Activated T-helper 2 cell treated with anti-CD3 and anti-CD28 coated beads, Interferon-gamma antibody, Interleukin-2, Interleukin-4, amounts not matched to agents 10 μg/mL and 5 μg/mL and 100 μg/mL, durations not matched to agents 14 hours and 24 hours and 36 hours (primary cell): ENCODE measurements at regions not wholly inside any gene's neighbourhood (a gene's known extent, or its start where the extent isn't known, plus 50 kb on each side); places are given as distances from the start of the nearest gene placed in this dataset.

Experiments
- DNase-seq: peaks from one replicate; pipeline ENCODE4 v3.0.0; 2021; ENCODE audit warnings: low spot score
- H3K27ac Mint-ChIP-seq: one replicate; pipeline ENCODE4 v1.8.0; 2021; ENCODE audit warnings: mixed read lengths
- H3K27me3 Mint-ChIP-seq: one replicate; pipeline ENCODE4 v1.8.0; 2021; ENCODE audit warnings: low read depth, mixed read lengths
- H3K36me3 Mint-ChIP-seq: one replicate; pipeline ENCODE4 v1.8.0; 2021; ENCODE audit warnings: low read depth, mixed read lengths
- H3K4me1 Mint-ChIP-seq: one replicate; pipeline ENCODE4 v1.8.0; 2021; ENCODE audit warnings: low read depth, mixed read lengths
- H3K4me3 Mint-ChIP-seq: one replicate; pipeline ENCODE4 v1.8.0; 2021; ENCODE audit warnings: low read depth, mild to moderate bottlenecking, moderate library complexity, mixed read lengths
- H3K9me3 Mint-ChIP-seq: one replicate; pipeline ENCODE4 v1.8.0; 2021; ENCODE audit warnings: mixed read lengths
- intact Hi-C: fragments of 100-400 bp; cut with micrococcal nuclease; formaldehyde crosslinking; loops from one replicate; pipeline ENCODE4 v1.15.1; 2023

DNA sequence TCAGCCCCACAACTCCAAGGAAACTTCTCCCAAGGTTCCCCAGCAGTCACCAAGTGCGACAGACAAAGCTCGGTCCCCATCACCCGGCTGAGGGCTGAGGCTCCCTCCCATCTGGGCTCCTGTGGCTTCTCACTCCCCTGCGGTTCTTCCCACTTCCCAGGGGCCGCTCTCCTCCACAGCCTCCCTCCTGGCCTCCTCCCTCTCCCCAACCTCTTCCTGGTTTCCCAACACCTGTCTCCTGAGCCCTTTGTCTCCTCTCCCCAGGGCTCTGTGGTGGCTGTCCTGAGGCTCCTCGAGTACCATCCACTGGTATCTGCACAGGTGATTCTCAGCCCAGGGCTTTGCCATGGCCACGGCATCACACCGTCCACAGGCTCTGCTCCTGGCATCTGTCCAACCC is 113.2 kb upstream of the NSMCE3 start:
- Mint-ChIP-seq H3K9me3 (no peaks in the 10 kb centered on the region), H3K27me3 (no peaks in the 10 kb centered on the region), H3K27ac (no peak overlapping the region)

DNA sequence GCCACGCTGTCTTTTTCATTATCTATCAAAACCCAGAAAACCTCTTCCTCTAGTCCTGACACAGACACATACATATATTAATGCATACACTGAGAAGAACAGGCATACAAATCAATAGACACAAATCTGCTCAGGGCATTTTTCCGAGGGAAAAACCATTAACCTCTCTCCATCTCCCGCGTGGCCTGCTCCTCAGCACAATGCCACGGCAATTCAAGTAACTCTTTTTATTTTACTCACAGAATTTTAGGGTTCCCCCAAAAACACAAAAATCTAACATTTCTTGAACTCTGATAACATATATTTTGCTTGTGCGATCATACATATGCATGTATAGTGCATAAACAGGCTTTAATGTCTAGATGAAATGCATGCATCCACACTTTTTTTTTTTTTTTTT is 110.8 kb upstream of the NSMCE3 start:
- no peak for DNase-seq
- intact Hi-C loops, result no loop called here
- H3K4me3 Mint-ChIP-seq, result no peak overlapping the region
- no peaks in the 10 kb centered on the region for H3K36me3 Mint-ChIP-seq
- H3K4me1 Mint-ChIP-seq, result no peaks in the 10 kb centered on the region
- no peaks in the 10 kb centered on the region for H3K27me3 Mint-ChIP-seq
- no peaks in the 10 kb centered on the region for H3K9me3 Mint-ChIP-seq
- no peak overlapping the region for H3K27ac Mint-ChIP-seq

More for the DNA sequence above, 113.2 kb upstream of the NSMCE3 start:
- Mint-ChIP-seq H3K4me3 (no peak overlapping the region), H3K4me1 (no peaks in the 10 kb centered on the region), H3K36me3 (no peaks in the 10 kb centered on the region)
- DNase-seq, result no peak
- intact Hi-C loops, result no loop called here

DNA sequence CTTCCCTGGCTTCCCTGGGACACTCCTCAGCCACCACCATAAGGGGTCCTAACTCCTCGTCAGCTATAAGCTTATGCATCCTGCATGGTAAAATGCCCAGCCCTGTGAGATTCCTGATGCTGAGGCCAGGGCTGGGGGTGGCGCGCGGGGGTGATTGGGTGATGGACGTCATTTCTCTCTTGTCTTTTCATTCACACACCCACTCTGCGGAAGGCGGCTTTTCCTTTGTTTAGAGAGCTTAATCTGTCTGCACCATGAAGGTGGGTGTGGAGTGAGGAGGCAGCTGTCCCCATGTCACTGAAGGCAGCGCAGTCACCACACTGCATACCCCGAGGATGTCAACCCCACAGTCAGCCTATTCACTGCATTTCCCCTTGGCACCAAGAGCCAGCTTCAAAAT is 110.0 kb upstream of the NSMCE3 start:
- Mint-ChIP-seq H3K27ac (no peak overlapping the region), H3K9me3 (no peaks in the 10 kb centered on the region), H3K36me3 (no peaks in the 10 kb centered on the region), H3K27me3 (peaks cover under 1% of the 10 kb centered on the region), H3K4me1 (no peaks in the 10 kb centered on the region), H3K4me3 (no peak overlapping the region)
- no peak for DNase-seq
- intact Hi-C loops, result no loop called here

DNA sequence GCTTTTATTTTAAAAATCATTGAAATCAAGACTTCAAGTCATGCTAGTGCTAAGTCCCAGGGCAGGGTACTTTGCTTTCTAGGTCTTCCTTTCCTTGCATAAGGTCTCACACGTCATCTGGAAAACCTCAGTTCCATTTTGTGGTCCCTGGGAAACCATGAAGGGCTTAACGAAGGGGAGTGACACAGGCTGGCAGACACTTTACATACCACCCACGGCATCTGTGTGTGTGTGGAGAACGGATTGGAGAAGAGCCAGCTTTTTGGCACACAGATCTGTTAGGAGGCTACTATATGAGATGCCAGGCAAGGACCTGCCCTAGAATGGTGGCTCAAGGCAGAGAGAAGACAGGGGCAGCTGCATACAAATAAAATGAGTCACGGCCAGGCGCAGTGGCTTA is 107.5 kb upstream of the NSMCE3 start:
- DNase-seq, result no peak
- intact Hi-C loops, result no loop called here

DNA sequence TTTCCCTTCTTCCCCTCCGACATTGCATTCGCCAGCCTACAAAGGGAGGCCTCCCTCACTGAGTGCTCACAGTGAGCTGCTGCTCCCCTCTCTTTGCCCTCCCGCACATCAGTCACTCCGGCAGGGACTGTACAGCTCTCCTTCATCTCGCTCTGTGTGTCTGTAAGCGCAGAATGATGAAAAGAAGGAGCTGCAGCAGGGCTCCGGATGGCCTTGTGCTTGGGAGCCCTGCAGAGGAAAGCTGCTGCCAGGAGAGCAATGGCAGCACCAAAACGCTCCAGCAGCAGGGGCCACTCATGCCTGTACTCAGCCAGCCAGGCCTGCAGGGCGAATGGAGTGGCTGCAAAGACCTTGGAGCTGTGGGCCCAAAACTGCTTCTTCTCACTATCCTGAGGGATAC is 107.0 kb upstream of the NSMCE3 start:
- Mint-ChIP-seq H3K27me3 (peaks cover 6% of the 10 kb centered on the region), H3K27ac (no peak overlapping the region), H3K36me3 (no peaks in the 10 kb centered on the region), H3K4me3 (no peak overlapping the region), H3K4me1 (no peaks in the 10 kb centered on the region), H3K9me3 (no peaks in the 10 kb centered on the region)
- no peak for DNase-seq
- intact Hi-C loops, result no loop called here

More for the DNA sequence above, 107.5 kb upstream of the NSMCE3 start:
- Mint-ChIP-seq H3K36me3 (no peaks in the 10 kb centered on the region), H3K4me3 (no peak overlapping the region), H3K27ac (no peak overlapping the region), H3K4me1 (no peaks in the 10 kb centered on the region), H3K9me3 (no peaks in the 10 kb centered on the region), H3K27me3 (peaks cover 6% of the 10 kb centered on the region)

DNA sequence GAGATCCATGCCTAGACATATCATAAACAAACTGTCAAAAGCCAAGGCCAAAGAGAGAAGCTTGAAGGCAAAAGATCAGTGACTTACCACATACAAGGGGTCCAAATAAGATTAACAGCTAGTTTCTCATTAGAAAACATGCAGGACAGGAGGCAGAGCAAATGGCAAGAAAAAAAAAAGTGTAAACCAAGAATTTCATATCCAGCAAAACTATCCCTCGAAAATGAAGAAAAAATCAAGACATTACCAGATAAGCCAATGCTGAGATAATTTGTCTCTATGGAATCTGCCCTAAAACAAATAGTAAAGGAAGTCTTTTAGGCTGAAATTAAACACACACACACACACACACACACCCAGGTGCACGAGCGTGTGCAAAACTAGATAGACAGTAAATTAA is 99.6 kb upstream of the NSMCE3 start:
- H3K27me3 Mint-ChIP-seq, result peaks cover 3% of the 10 kb centered on the region
- H3K36me3 Mint-ChIP-seq, result peaks cover 4% of the 10 kb centered on the region
- intact Hi-C loops, result no loop called here

DNA sequence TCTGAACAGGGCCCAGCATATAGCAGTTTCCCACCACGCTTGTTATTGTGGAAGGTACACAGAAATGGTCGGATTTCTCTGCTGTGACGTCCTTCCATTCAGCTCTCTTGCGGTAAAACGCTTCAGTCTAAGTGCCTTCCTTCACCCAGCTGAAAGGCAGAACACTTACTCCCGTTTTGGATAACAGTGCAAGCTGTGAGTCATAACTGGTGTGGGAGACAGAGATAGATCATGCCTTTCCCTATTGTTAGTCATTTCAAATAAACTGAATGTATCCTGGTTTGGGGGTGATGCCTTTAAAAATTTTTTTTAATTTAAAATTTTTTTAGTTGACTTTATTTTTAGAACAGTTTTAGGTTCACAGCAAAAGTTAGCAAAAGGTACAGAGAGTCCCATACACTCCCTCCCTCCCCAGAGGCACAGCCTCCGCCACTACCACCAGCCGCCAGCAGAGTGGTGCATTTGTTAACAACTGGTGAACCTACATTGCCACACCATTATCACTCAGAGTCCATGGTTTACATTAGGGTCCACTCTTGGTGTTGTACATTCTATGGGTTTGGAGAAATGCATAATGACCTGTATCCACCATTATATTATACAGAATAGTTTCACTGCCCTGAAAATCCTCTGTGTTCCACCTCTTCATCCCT is 94.9 kb upstream of the NSMCE3 start:
- H3K4me3 Mint-ChIP-seq, result no peak overlapping the region
- no peaks in the 10 kb centered on the region for H3K27me3 Mint-ChIP-seq
- no peak overlapping the region for H3K27ac Mint-ChIP-seq
- no peaks in the 10 kb centered on the region for H3K4me1 Mint-ChIP-seq
- intact Hi-C loops, result no loop called here
- no peak for DNase-seq
- H3K36me3 Mint-ChIP-seq, result peaks cover 4% of the 10 kb centered on the region
- peaks cover 19% of the 10 kb centered on the region for H3K9me3 Mint-ChIP-seq

More for the DNA sequence above, 99.6 kb upstream of the NSMCE3 start:
- peaks cover 24% of the 10 kb centered on the region for H3K9me3 Mint-ChIP-seq
- H3K4me3 Mint-ChIP-seq, result no peak overlapping the region
- DNase-seq, result no peak
- H3K27ac Mint-ChIP-seq, result no peak overlapping the region
- no peaks in the 10 kb centered on the region for H3K4me1 Mint-ChIP-seq

DNA sequence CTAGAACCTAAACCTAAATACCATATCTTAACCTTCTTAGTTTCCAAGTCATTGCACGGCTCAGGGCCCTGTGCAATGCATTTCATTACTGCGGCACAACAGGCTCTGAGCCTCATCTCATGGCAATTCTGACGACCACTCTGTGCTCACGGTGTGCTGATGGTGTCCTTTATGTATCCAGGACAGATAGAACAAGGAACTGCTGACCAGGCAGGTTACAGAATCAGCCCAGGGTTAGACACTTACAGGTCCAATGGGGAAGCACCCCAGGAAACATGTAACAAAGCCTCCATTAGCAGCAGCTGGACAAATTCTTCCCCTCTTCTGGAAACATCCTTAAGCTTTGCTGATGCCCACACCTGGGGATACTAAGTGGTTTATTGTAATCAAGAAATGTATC is 91.9 kb upstream of the NSMCE3 start:
- Mint-ChIP-seq H3K9me3 (no peaks in the 10 kb centered on the region), H3K27me3 (no peaks in the 10 kb centered on the region), H3K27ac (no peak overlapping the region), H3K4me1 (no peaks in the 10 kb centered on the region), H3K36me3 (no peaks in the 10 kb centered on the region), H3K4me3 (no peak overlapping the region)
- no peak for DNase-seq
- intact Hi-C loops, result no loop called here

DNA sequence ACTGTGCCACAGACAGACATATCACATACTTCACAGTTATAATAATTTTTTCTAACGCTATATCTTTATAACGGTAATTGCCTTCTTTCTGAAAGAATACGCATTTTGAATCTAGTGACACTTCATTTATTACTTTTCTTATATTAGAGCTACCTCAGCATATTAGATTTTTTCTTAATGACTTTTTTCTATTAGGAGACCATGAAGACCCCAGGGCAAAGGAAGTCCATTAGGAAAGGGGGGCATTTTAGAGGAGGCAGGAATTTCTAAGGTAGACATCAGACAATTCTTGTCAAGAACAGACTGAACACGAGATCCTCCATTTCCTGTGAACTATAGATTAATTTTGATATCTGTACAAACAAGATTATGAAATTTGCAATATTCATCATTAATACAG is 90.5 kb upstream of the NSMCE3 start:
- Mint-ChIP-seq H3K4me1 (no peaks in the 10 kb centered on the region), H3K9me3 (no peaks in the 10 kb centered on the region), H3K27me3 (no peaks in the 10 kb centered on the region), H3K4me3 (no peak overlapping the region), H3K27ac (no peak overlapping the region), H3K36me3 (no peaks in the 10 kb centered on the region)
- intact Hi-C loops, result no loop called here
- no peak for DNase-seq

DNA sequence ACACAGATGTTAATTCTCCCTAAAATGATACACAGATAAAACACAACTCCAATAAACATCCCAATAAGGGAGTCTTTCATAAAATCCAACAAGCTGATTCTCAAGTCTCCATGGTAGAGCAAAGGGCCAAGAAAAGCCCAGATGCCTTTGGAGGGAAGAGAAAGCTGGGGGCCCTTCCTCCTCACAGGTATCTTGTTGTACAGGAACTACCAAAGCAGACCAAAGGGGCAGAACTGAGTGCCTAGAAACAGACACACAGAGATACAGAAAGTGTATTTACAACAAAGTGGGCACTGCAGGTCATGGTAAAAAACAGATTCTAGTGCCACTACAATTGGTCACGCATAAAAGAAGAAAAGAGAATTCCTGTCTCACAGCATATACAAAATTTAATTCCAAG is 87.2 kb upstream of the NSMCE3 start:
- no peaks in the 10 kb centered on the region for H3K4me1 Mint-ChIP-seq
- H3K36me3 Mint-ChIP-seq, result no peaks in the 10 kb centered on the region
- H3K4me3 Mint-ChIP-seq, result no peak overlapping the region
- DNase-seq, result no peak
- intact Hi-C loops, result no loop called here
- H3K27ac Mint-ChIP-seq, result no peak overlapping the region
- H3K9me3 Mint-ChIP-seq, result no peaks in the 10 kb centered on the region
- peaks cover 2% of the 10 kb centered on the region for H3K27me3 Mint-ChIP-seq

DNA sequence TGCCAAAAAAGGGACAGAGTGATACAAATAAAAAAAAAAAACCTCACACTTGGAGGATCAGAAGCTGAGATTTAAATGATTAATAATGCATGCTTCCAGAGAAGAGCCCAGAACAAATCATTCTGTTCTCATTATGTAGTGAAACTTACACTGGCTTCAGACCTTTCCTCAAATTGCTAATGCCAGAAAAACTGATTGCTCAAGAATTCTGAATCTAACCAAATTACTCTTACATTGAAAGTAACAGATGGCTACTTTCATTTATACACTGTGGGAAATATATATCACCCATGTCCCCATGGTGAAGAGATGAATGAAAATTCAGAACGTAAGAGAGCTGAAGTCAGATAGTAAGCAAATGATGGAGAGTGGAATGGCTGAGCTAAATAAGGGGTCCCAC is 85.9 kb upstream of the NSMCE3 start:
- intact Hi-C loops, result no loop called here
- no peak overlapping the region for H3K27ac Mint-ChIP-seq
- H3K36me3 Mint-ChIP-seq, result no peaks in the 10 kb centered on the region
- no peak overlapping the region for H3K4me3 Mint-ChIP-seq
- no peaks in the 10 kb centered on the region for H3K9me3 Mint-ChIP-seq
- H3K27me3 Mint-ChIP-seq, result peaks cover 2% of the 10 kb centered on the region
- no peak for DNase-seq
- no peaks in the 10 kb centered on the region for H3K4me1 Mint-ChIP-seq

DNA sequence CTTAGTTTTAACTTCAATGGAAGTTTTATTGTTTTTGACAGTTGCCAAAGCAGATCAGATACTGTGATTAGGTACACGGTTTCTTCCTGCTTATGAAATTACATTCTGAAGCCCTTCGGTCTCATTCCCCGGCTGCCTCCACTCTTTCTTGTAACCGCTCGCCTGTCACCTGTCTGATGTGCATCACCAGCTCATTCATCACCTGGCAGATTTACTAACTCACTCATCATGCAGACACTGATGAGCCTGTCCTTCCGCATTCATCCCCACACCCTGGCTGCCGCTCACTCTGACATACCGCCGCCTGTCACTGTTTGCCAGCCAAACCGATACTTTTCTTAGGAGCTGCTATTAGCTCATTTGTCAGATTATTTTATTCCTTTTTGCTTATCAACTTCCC is 82.8 kb upstream of the NSMCE3 start:
- no peak for DNase-seq
- Mint-ChIP-seq H3K36me3 (no peaks in the 10 kb centered on the region), H3K4me3 (no peak overlapping the region), H3K27ac (no peak overlapping the region), H3K9me3 (no peaks in the 10 kb centered on the region), H3K27me3 (peaks cover 3% of the 10 kb centered on the region), H3K4me1 (no peaks in the 10 kb centered on the region)
- intact Hi-C loops, result no loop called here

DNA sequence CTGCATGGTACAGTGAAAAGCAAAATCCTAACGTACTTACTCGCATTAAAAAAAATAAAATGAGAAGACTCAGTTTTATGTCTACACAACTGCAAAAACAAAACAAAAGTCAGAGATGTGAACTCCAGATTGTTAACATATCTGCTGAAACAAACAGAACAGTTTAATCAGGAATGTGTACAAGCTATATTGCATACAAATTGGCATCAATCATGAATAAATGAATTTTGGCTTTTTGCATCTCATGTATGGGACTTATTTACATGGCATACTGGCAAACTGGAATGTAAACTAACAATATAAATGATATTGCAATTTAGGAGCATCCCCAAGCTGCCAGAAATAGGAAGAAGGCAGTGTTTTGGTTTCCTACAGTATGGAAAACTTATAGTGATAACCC is 79.6 kb upstream of the NSMCE3 start:
- no peak for DNase-seq
- Mint-ChIP-seq H3K4me1 (no peaks in the 10 kb centered on the region), H3K4me3 (no peak overlapping the region), H3K27me3 (peaks cover 3% of the 10 kb centered on the region), H3K27ac (no peak overlapping the region), H3K36me3 (no peaks in the 10 kb centered on the region), H3K9me3 (no peaks in the 10 kb centered on the region)
- intact Hi-C loops, result no loop called here

DNA sequence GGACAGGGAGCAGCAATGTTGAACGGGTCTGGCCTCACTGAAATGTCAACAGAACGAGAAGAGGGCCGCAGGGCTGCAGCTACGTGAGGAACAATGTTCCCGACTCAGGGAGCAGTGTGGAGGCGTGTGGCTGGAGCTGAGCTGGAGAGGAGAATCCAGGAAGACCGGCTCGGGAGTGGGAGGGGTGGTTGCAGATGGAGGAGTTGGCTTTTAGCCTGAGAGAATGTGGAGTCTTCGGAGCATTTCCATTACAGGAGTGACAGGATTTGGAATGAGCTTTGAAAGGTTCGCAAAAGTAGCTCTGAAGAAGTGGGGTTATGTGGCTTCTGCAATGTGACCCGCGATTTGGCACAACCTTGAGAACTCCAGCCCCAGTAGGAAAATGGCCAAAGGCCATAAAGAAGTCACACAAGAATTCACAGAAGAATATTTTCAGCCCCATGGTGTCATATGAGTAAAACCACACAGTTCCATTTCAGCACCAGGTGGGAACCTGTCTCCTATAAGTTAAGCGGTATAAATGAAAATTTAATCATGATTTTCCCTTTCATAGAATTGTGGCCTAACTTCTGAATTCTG is 78.8 kb upstream of the NSMCE3 start:
- Mint-ChIP-seq H3K4me1 (no peaks in the 10 kb centered on the region), H3K9me3 (no peaks in the 10 kb centered on the region), H3K27ac (no peak overlapping the region), H3K36me3 (no peaks in the 10 kb centered on the region), H3K27me3 (peaks cover 3% of the 10 kb centered on the region), H3K4me3 (no peak overlapping the region)
- intact Hi-C loops, result no loop called here
- DNase-seq, result no peak
